ENCODE measurements at regions not wholly inside any gene's neighbourhood (a gene's known extent, or its start where the extent isn't known, plus 50 kb on each side); places are given as distances from the start of the nearest gene placed in this dataset.

DNA sequence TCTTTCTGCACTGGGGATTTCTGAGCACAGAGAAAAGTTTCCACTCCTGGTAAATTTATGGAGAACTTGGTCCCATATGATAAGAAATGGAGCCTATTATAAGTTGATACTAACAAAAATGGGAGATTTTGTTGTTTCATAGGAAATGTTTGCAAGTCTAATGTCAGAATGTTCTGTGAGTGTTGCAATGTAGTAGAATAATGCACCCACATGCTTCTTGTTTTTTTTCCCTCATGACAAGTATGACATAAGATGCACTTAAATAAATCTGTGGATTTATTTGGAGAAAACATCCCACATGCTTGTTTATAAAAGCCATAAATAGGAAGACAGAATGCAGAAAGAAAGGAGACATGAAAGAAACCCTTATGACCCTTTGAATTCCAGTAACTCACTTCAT, 50.8 kb upstream of the KCNJ6 start:
- no peak for ATAC-seq
- DNase-seq (ENCODE audit: low spot score) = no peak
- intact Hi-C loops (cut with DNase I) = no loop called here

DNA sequence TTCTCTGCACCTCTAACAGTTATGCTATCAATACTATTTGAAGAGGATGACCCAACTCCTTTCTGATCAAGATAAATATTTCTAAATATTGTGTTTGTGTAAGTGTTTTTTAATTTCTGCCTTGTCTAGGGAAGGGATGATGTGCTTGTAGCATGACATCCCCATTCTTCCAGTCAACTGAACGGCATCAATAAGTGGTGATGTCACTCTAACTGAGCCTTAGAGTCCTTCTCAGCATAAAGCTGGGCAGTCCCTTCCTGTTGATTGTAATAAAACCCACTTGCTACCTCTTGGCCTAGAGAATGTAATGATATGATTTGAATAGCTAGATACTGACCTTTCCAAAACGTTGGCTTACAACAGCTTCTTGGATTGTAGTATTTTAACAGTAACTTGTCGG, 52.5 kb upstream of the KCNJ6 start:
- intact Hi-C loops (cut with DNase I) = no loop called here
- no peak for ATAC-seq

GRCh38 chr21:37970548-37970947, 54.3 kb upstream of the KCNJ6 start:
- ATAC-seq (no peak), DNase-seq (ENCODE audit: low spot score) (no peak)
- intact Hi-C loops (cut with DNase I) = no loop called here

More for the DNA sequence above, 52.5 kb upstream of the KCNJ6 start:
- no peak for DNase-seq (ENCODE audit: low spot score)

DNA sequence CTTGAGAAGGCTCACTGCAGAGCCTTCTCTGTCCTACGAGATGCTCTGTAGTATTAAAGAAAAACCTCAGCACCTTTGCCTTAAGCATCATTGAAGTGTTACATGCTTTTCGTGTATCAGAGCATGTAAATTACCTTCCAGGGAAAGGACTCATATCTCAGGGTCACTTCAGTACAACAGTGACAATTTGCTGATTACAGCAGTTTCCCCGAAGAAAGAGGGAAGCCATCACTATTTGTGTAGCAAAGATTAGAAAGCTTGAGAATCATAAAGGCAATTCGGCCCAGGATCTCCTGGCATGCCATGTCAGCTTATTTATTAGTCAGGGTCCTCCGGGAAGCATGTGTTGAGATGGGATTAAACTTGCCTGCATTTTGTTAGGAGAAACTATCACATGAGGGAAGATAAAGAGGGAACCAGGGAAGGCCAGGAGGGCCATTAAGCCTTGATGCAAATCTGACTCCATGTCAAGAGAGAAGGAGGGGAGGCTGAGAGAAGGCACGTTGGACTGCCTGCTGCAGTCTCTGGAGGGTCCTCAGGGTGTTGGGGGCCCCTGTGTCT, 55.2 kb upstream of the KCNJ6 start:
- ATAC-seq = no peak
- DNase-seq (ENCODE audit: low spot score) = no peak
- intact Hi-C loops (cut with DNase I) = no loop called here

- no peak for DNase-seq (ENCODE audit: low spot score)
- intact Hi-C loops (cut with DNase I) = no loop called here
- no peak for ATAC-seq
Observed at GRCh38 chr21:37974081-37974480, 57.8 kb upstream of the KCNJ6 start.

DNA sequence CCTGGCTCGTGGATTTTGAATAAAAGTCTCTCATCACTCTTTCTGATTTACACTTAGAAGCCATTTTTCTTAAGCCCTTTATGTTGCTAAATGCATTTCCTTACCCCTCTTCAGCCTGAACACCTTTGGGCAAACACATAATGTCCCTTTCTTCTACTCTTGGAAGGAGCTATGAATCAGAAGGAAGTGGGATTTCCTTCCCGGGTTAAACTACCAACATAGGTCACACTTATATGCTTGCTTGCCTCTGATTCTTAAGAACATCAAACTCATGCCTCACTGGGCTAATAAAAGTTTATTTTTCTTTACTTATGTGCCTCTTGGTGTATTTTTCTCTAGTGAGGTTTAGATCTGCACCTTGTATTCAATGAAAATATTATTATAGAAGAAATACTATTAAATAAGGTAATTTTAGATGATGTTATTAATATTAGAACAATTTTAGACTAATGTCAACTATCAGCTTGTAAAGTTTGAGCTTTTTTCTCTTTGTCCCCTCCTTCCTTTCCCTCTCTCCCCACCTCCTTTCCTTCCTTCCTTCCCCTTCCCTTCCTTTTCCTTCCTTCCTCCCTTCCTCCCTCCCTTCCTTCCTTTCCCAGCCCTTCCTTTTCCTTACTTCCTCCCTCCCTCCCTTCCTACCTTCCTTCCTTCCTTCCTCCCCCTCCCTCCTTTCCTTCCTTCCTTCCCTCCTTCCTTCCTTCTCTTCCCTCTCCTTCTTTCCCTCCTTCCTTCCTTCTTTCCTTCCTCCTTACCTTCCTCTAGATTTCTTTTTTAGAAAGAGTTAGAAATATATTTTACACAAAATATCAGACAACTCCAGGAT, 66.5 kb upstream of the KCNJ6 start:
- no peak for ATAC-seq
- intact Hi-C loops (cut with DNase I) = no loop called here
- DNase-seq (ENCODE audit: low spot score) = no peak

DNA sequence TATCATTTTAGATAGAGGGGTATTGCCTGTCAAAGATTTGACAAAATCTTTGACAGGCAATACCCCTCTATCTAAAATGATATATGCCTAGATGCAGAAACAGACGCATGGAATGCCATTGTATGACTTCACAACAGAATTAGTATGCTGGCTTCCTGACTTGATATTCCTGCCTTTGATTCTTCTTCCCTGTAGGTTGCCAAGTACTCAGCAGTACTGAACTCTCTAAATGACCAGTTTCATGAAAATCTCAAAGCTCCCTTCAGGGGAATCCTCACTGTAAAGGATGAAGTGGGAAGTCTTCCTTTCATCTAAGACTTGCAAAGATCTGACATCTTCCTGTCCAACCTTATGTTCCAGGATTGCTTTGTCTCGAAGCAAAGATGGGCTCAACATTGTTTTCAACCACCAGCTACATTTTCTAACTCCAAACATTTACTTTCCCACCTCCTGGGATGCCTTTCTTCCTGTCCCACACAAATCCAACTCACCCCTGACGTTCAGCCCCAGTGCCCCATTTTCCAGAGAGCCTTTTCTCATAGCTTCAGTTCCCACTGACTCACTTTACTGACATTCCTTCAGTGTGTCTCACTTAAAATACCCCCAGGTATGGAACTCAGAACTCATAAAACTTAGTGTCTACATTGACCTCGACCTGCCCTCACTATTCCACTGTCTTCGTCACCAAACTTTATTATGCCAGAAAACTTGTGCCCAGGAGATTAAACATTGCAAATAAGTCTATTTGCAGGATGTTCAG, 67.3 kb upstream of the KCNJ6 start:
- no peak for ATAC-seq
- intact Hi-C loops (cut with DNase I) = no loop called here
- DNase-seq (ENCODE audit: low spot score) = no peak

DNA sequence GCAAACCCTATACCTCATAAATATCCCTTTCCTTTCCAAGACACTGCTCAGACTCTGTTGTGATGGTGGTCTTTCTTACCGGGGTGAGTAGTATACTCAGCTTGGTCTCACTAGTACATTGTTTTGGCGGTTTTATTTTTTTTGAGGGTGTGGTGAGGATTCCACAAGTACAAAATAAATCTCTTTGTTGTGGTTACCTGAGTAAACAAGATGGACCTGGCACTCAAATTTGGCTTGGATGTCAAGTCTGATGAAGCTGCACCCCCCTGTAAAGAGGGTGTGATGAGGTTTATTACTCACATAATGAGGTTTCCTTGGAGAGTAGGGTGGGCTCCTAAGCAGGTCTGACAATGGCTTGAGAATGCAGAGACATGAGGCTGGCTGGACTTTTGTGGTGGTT, 68.2 kb upstream of the KCNJ6 start:
- DNase-seq (ENCODE audit: low spot score) = no peak
- ATAC-seq = no peak
- intact Hi-C loops (cut with DNase I) = no loop called here

DNA sequence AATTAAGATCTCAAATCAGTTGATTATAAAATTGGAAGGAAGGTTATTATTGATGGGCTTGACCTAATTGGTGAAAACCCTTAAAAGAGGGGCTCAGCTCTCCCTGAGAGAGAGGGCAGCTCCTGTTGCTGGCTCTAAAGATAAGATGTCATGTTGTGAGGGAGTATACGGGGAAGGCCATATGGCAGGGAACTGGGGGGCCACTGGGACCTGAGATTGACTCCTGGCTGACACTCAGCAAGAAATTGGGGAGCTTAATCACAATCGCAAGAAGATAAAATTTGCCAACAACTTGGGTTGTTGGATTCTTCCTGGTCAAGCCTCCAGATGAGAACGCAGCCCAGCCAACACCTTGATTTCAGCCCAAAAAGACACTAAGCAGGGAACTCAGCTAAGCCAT, 69.7 kb upstream of the KCNJ6 start:
- no peak for ATAC-seq
- DNase-seq (ENCODE audit: low spot score) = no peak
- intact Hi-C loops (cut with DNase I) = no loop called here

- no peak for DNase-seq (ENCODE audit: low spot score)
- intact Hi-C loops (cut with DNase I) = no loop called here
- ATAC-seq = no peak
Observed at GRCh38 chr21:37986751-37987399, 70.6 kb upstream of the KCNJ6 start.

GRCh38 chr21:37987668-37988067, 71.4 kb upstream of the KCNJ6 start:
- DNase-seq (ENCODE audit: low spot score) = no peak
- intact Hi-C loops (cut with DNase I) = no loop called here
- ATAC-seq = no peak

- intact Hi-C loops (cut with DNase I) = no loop called here
- ATAC-seq = no peak
- no peak for DNase-seq (ENCODE audit: low spot score)
Observed at GRCh38 chr21:37993071-37993470, 76.8 kb upstream of the KCNJ6 start.

DNA sequence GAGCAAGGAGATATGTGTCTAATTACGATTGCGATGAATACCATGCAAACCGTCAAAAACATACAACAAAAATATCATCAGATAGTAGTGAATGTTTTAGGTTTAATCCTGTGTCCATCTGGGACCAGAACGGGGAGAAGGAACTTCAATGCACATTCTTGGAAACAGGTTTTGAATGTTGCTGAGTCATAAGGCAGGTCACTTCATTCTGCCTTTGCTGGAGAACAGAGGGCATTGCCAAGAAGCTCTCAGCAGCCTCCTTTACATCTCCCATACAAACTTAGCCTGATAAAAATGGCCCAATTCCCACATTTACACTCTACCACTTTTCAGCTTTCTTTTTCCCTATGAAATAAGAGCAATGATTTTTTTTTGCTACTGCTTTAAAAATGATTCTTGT, 78.0 kb upstream of the KCNJ6 start:
- intact Hi-C loops (cut with DNase I) = no loop called here
- DNase-seq (ENCODE audit: low spot score) (no peak), ATAC-seq (no peak)

- no peak for DNase-seq (ENCODE audit: low spot score)
Observed at GRCh38 chr21:38012672-38013071, 96.4 kb upstream of the KCNJ6 start.

GRCh38 chr21:38013741-38014140, 97.5 kb upstream of the KCNJ6 start:
- no peak for DNase-seq (ENCODE audit: low spot score)
- no peak for ATAC-seq
- intact Hi-C loops (cut with DNase I) = no loop called here

More at GRCh38 chr21:38012672-38013071, 96.4 kb upstream of the KCNJ6 start:
- no peak for ATAC-seq
- intact Hi-C loops (cut with DNase I) = no loop called here

- ATAC-seq (no peak), DNase-seq (ENCODE audit: low spot score) (no peak)
- intact Hi-C loops (cut with DNase I) = no loop called here
Observed at GRCh38 chr21:38014298-38014697, 98.0 kb upstream of the KCNJ6 start.

GRCh38 chr21:38027901-38028498, 111.7 kb upstream of the KCNJ6 start:
- intact Hi-C loops (cut with DNase I) = no loop called here

GRCh38 chr21:38032082-38032801, 116.0 kb upstream of the KCNJ6 start:
- DNase-seq (ENCODE audit: low spot score) = no peak
- intact Hi-C loops (cut with DNase I) = no loop called here
- no peak for ATAC-seq

More at GRCh38 chr21:38027901-38028498, 111.7 kb upstream of the KCNJ6 start:
- DNase-seq (ENCODE audit: low spot score) (no peak), ATAC-seq (no peak)

GRCh38 chr21:38036016-38036415, 119.8 kb upstream of the KCNJ6 start:
- intact Hi-C loops (cut with DNase I) = no loop called here
- ATAC-seq (no peak), DNase-seq (ENCODE audit: low spot score) (no peak)

Data from sciatic nerve (tissue), 2 donors.